Activated T-helper 1 cell treated with anti-CD3 and anti-CD28 coated beads, Interleukin-12 subunit alpha, Interleukin-12 subunit beta, Interleukin-2, Interleukin-4 antibody, amounts not matched to agents 30 ng/mL and 10 ng/mL and 1 ng/mL, durations not matched to agents 14 hours and 24 hours and 36 hours (primary cell): ENCODE measurements at regions not wholly inside any gene's neighbourhood (a gene's known extent, or its start where the extent isn't known, plus 50 kb on each side); places are given as distances from the start of the nearest gene placed in this dataset.
"Not testable (repeated sequence)": the region's sequence is repeated elsewhere in the genome, so short reads cannot be mapped to it uniquely, and the experiment has no call there.

ENCODE experiments used
- DNase-seq: peaks from one replicate; pipeline ENCODE4 v3.0.0; 2021; ENCODE audit warnings: low spot score
- H3K27ac Mint-ChIP-seq: one replicate; pipeline ENCODE4 v1.8.0; 2021; ENCODE audit warnings: mild to moderate bottlenecking, mixed read lengths
- H3K27me3 Mint-ChIP-seq: one replicate; pipeline ENCODE4 v1.8.0; 2022; ENCODE audit warnings: mild to moderate bottlenecking, moderate library complexity, mixed read lengths; ENCODE audit not compliant: insufficient read depth
- H3K36me3 Mint-ChIP-seq: one replicate; pipeline ENCODE4 v1.8.0; 2021; ENCODE audit warnings: low read depth, mixed read lengths
- H3K4me1 Mint-ChIP-seq: one replicate; pipeline ENCODE4 v1.8.0; 2021; ENCODE audit warnings: low read depth, mixed read lengths
- H3K4me3 Mint-ChIP-seq: one replicate; pipeline ENCODE4 v1.8.0; 2021; ENCODE audit warnings: mild to moderate bottlenecking, moderate library complexity, mixed read lengths
- H3K9me3 Mint-ChIP-seq: one replicate; pipeline ENCODE4 v1.8.0; 2021; ENCODE audit warnings: mixed read lengths
- intact Hi-C: fragments of 100-400 bp; cut with micrococcal nuclease; formaldehyde crosslinking; loops from one replicate; pipeline ENCODE4 v1.15.1; 2024

GRCh38 chr4:134539729-134540231 is 338.2 kb upstream of the PABPC4L start:
- Mint-ChIP-seq H3K4me1 (no peaks in the 10 kb centered on the region), H3K27me3 (no peaks in the 10 kb centered on the region), H3K4me3 (no peak overlapping the region), H3K9me3 (no peaks in the 10 kb centered on the region), H3K27ac (no peak overlapping the region), H3K36me3 (no peaks in the 10 kb centered on the region)
- intact Hi-C loops: no loop called here
- DNase-seq: no peak

- DNase-seq: no peak
- no peaks in the 10 kb centered on the region for H3K36me3 Mint-ChIP-seq
- no peaks in the 10 kb centered on the region for H3K9me3 Mint-ChIP-seq
- no peaks in the 10 kb centered on the region for H3K27me3 Mint-ChIP-seq
- no peak overlapping the region for H3K27ac Mint-ChIP-seq
- intact Hi-C loops: no loop called here
- no peaks in the 10 kb centered on the region for H3K4me1 Mint-ChIP-seq
- no peak overlapping the region for H3K4me3 Mint-ChIP-seq
Observed at GRCh38 chr4:134537701-134538100, 336.1 kb upstream of the PABPC4L start.

GRCh38 chr4:134533068-134533467 is 331.5 kb upstream of the PABPC4L start:
- no peaks in the 10 kb centered on the region for H3K4me1 Mint-ChIP-seq
- no peaks in the 10 kb centered on the region for H3K36me3 Mint-ChIP-seq
- no peak overlapping the region for H3K4me3 Mint-ChIP-seq
- intact Hi-C loops: no loop called here
- H3K27ac Mint-ChIP-seq: no peak overlapping the region
- no peaks in the 10 kb centered on the region for H3K9me3 Mint-ChIP-seq
- no peaks in the 10 kb centered on the region for H3K27me3 Mint-ChIP-seq
- DNase-seq: no peak

- H3K4me3 Mint-ChIP-seq: no peak overlapping the region
- H3K36me3 Mint-ChIP-seq: no peaks in the 10 kb centered on the region
Observed at GRCh38 chr4:134531013-134531412, 329.4 kb upstream of the PABPC4L start.

DNA sequence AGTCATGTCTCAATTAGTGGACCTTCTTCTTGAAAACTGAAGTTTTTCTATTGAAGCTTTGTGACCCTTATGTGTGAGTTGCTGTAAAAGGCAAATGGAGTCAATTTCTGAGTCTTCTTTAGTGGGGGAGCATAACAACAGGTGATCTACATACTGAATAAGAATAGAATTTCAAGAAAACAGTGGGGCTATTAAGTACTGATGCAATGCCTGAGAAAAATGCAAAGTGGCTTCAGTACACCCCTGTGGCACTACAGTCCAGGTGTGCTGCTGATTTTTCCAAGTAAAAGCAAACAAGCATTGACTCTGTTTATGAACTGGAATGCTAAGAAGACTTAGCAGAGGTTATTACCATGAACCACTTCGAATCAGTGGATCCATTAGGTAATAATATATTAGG is 328.0 kb upstream of the PABPC4L start:
- DNase-seq: no peak
- no peaks in the 10 kb centered on the region for H3K4me1 Mint-ChIP-seq
- no peaks in the 10 kb centered on the region for H3K36me3 Mint-ChIP-seq
- H3K9me3 Mint-ChIP-seq: no peaks in the 10 kb centered on the region
- H3K27ac Mint-ChIP-seq: no peak overlapping the region
- H3K27me3 Mint-ChIP-seq: no peaks in the 10 kb centered on the region
- intact Hi-C loops: no loop called here
- H3K4me3 Mint-ChIP-seq: no peak overlapping the region

More at GRCh38 chr4:134531013-134531412, 329.4 kb upstream of the PABPC4L start:
- Mint-ChIP-seq H3K4me1 (no peaks in the 10 kb centered on the region), H3K27ac (no peak overlapping the region), H3K27me3 (no peaks in the 10 kb centered on the region), H3K9me3 (no peaks in the 10 kb centered on the region)
- intact Hi-C loops: no loop called here
- no peak for DNase-seq

DNA sequence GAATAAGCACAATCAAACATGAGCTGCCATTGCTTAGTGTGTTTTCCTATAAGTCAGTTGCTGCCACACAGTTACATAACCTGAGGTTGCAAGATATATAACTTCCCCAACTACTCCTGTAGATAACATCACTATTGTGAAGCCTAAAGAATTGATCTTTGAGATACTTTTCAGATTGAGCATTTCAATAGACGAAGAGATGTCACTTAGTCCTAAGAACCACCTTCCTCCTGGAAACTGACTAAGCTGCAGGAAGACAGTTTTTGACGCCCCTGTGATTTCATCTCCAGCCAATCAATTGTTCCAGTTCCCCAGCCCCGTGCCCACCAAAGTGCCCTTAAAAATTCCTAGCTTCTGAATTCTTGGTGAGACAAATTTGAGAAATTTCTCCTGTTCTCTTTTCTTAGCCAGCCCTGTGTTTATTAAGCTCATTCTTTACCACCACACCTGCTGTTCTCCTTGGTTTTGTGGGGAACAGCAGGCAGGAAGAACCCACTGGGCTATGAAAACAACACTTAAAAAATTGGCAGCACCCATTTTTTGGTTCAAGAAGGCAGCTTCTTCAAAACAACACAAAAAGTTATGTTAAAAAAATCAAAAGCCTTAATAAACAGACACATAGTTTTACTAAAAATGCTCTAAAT is 317.1 kb upstream of the PABPC4L start:
- Mint-ChIP-seq H3K4me3 (no peak overlapping the region), H3K27me3 (no peaks in the 10 kb centered on the region), H3K36me3 (no peaks in the 10 kb centered on the region)

GRCh38 chr4:134510544-134510943 is 309.0 kb upstream of the PABPC4L start:
- no peak overlapping the region for H3K27ac Mint-ChIP-seq
- H3K36me3 Mint-ChIP-seq: no peaks in the 10 kb centered on the region
- H3K4me1 Mint-ChIP-seq: no peaks in the 10 kb centered on the region
- no peak for DNase-seq
- no peak overlapping the region for H3K4me3 Mint-ChIP-seq
- no peaks in the 10 kb centered on the region for H3K27me3 Mint-ChIP-seq
- H3K9me3 Mint-ChIP-seq: no peaks in the 10 kb centered on the region
- intact Hi-C loops: no loop called here

More for the DNA sequence above, 317.1 kb upstream of the PABPC4L start:
- Mint-ChIP-seq H3K9me3 (no peaks in the 10 kb centered on the region), H3K27ac (no peak overlapping the region), H3K4me1 (no peaks in the 10 kb centered on the region)
- no peak for DNase-seq
- intact Hi-C loops: no loop called here

- no peak overlapping the region for H3K4me3 Mint-ChIP-seq
- no peaks in the 10 kb centered on the region for H3K27me3 Mint-ChIP-seq
- intact Hi-C loops: no loop called here
- no peaks in the 10 kb centered on the region for H3K4me1 Mint-ChIP-seq
- H3K36me3 Mint-ChIP-seq: no peaks in the 10 kb centered on the region
- no peaks in the 10 kb centered on the region for H3K9me3 Mint-ChIP-seq
- no peak overlapping the region for H3K27ac Mint-ChIP-seq
- no peak for DNase-seq
Observed at GRCh38 chr4:134505511-134505910, 303.9 kb upstream of the PABPC4L start.

DNA sequence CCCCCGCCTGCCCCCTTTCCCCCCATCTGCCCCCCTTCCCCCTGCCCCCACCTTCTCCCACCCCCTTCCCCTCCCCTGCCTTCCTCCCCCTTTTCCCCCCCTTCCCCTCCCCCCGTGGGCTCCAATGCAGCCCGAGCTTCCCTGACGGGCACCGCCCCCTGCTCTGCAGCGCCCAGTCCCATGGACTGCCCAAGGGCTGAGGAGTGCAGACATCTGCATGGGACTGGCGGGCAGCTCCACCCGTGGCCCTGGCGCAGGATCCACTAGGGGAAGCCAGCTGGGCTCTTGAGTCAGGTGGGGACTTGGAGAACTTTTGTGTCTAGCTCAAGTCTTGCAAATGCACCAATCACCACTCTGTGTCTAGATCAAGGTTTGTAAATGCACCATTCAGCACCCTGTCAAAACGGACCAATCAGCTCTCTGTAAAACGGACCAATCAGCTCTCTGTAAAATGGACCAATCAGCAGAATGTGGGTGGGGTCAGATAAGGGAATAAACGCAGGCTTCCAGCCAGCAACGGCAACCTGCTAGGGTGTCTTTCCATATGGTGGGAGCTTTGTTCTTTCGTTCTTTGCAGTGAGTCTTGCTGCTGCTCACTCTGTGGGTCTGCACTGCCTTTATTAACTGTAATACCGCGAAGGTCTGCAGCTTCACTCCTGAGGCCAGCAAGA is 300.5 kb upstream of the PABPC4L start:
- H3K27ac Mint-ChIP-seq: no peak overlapping the region
- no peaks in the 10 kb centered on the region for H3K9me3 Mint-ChIP-seq
- intact Hi-C loops: no loop called here
- no peaks in the 10 kb centered on the region for H3K4me1 Mint-ChIP-seq
- H3K36me3 Mint-ChIP-seq: no peaks in the 10 kb centered on the region
- DNase-seq: no peak
- H3K27me3 Mint-ChIP-seq: no peaks in the 10 kb centered on the region
- H3K4me3 Mint-ChIP-seq: no peak overlapping the region

GRCh38 chr4:134501488-134501887 is 299.9 kb upstream of the PABPC4L start:
- H3K9me3 Mint-ChIP-seq, H3K4me3 Mint-ChIP-seq, H3K27me3 Mint-ChIP-seq, H3K27ac Mint-ChIP-seq, DNase-seq, H3K4me1 Mint-ChIP-seq, intact Hi-C loops, H3K36me3 Mint-ChIP-seq: not testable (repeated sequence)

DNA sequence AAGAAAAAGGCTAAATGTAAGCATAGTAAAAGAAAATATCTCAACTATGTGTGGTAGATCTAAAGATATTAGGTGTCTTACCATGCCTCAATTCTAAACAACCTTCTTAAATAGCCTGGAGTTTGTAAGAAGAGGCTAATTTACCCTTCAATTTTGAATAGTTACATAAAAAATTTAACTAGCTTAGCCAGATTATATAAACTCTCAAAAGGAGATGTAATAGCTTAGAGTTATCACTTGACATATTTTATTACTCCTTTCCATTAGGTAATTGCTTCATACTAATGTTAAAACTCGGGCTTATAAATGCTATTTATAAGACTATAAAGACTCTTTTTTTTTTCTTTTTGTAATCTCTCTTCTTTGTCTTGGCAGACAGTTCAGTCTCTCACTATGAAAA is 297.5 kb upstream of the PABPC4L start:
- no peak overlapping the region for H3K27ac Mint-ChIP-seq
- no peak for DNase-seq
- H3K4me3 Mint-ChIP-seq: no peak overlapping the region
- no peaks in the 10 kb centered on the region for H3K27me3 Mint-ChIP-seq
- intact Hi-C loops: no loop called here
- H3K9me3 Mint-ChIP-seq: peaks cover under 1% of the 10 kb centered on the region
- no peaks in the 10 kb centered on the region for H3K36me3 Mint-ChIP-seq
- no peaks in the 10 kb centered on the region for H3K4me1 Mint-ChIP-seq

GRCh38 chr4:134490863-134491262 is 289.3 kb upstream of the PABPC4L start:
- no peak overlapping the region for H3K4me3 Mint-ChIP-seq
- H3K9me3 Mint-ChIP-seq: peaks cover 10% of the 10 kb centered on the region
- no peaks in the 10 kb centered on the region for H3K27me3 Mint-ChIP-seq
- intact Hi-C loops: no loop called here
- no peak for DNase-seq
- no peak overlapping the region for H3K27ac Mint-ChIP-seq
- H3K36me3 Mint-ChIP-seq: no peaks in the 10 kb centered on the region
- H3K4me1 Mint-ChIP-seq: no peaks in the 10 kb centered on the region

GRCh38 chr4:134483514-134483913 is 281.9 kb upstream of the PABPC4L start:
- H3K4me3 Mint-ChIP-seq, intact Hi-C loops, H3K27me3 Mint-ChIP-seq, H3K4me1 Mint-ChIP-seq, H3K27ac Mint-ChIP-seq, DNase-seq, H3K9me3 Mint-ChIP-seq, H3K36me3 Mint-ChIP-seq: not testable (repeated sequence)
